Kidney (tissue), 13 donors: ENCODE measurements at regions not wholly inside any gene's neighbourhood (a gene's known extent, or its start where the extent isn't known, plus 50 kb on each side); places are given as distances from the start of the nearest gene placed in this dataset.
A peak's percentile ranks its signal among the peaks of the same experiment; 100 is the strongest.

Source experiments
- DNase-seq, 5 donors: peaks; one replicate each; pipeline ENCODE4 v3.0.0-alpha.2; 2013 to 2020
- FAIRE-seq: peaks from 2 replicates; lab custom pipeline; 2012; peaks lifted over from hg19 to GRCh38; lab: Jason Lieb, UNC
- H3K27ac ChIP-seq, 2 donors: one replicate each; pipeline ENCODE4 v1.7.0; 2013; ENCODE audit warnings: low read depth in 2 of 2, low read length in 2 of 2, inconsistent platforms in 1 of 2
- H3K27me3 ChIP-seq: one replicate; pipeline ENCODE4 v1.7.1; 2013; ENCODE audit warnings: low read length, inconsistent platforms; ENCODE audit not compliant: control insufficient read depth, insufficient read depth
- H3K36me3 ChIP-seq, 3 donors: one replicate each; pipeline versions ENCODE4 v1.7.0 to v1.7.1; 2013; ENCODE audit warnings: low read length in 3 of 3, control low read depth in 1 of 3, inconsistent platforms in 1 of 3; ENCODE audit not compliant: insufficient read depth in 3 of 3, control insufficient read depth in 2 of 3
- H3K4me1 ChIP-seq, 3 donors: one replicate each; pipeline versions ENCODE4 v1.7.0 to v1.7.1; 2013; ENCODE audit warnings: low read length in 3 of 3, inconsistent platforms in 1 of 3, low read depth in 1 of 3; ENCODE audit not compliant: control insufficient read depth in 2 of 3, insufficient read depth in 2 of 3
- H3K4me3 ChIP-seq, 3 donors: one replicate each; pipeline versions ENCODE4 v1.7.0 to v1.8.1; 2013; ENCODE audit warnings: low read length in 3 of 3, control low read depth in 1 of 3, inconsistent platforms in 1 of 3
- H3K9ac ChIP-seq, 3 donors: one replicate each; pipeline versions ENCODE4 v1.7.0 to v1.7.1; 2013; ENCODE audit warnings: low read length in 3 of 3, control low read depth in 1 of 3, inconsistent platforms in 1 of 3
- H3K9me3 ChIP-seq, 3 donors: one replicate each; pipeline versions ENCODE4 v1.7.0 to v1.7.1; 2013; ENCODE audit warnings: low read length in 3 of 3, control low read depth in 1 of 3, inconsistent platforms in 1 of 3; ENCODE audit not compliant: control insufficient read depth in 2 of 3, insufficient read depth in 1 of 3
- CTCF ChIP-seq: IDR thresholded peaks from 3 replicates; pipeline ENCODE4 v1.5.1; 2012; ENCODE audit warnings: mild to moderate bottlenecking, moderate library complexity, borderline replicate concordance; ENCODE audit not compliant: insufficient read depth; ENCODE audit errors: extremely low read depth
- intact Hi-C: fragments of 100-400 bp; cut with DNase I; formaldehyde crosslinking; loops from one replicate; pipeline ENCODE4 v1.11.1; 2022
- donor health status: control.
- donor health status: control.
- donor health status: control.
- donor health status: control.
- donor health status: control.
- donor health status: DM: yes; HTN: yes; CAD: no.
- donor health status: Normal renal cell carcinoma (clear cell type).

GRCh38 chr10:104582966-104583365, 58.1 kb upstream of the SORCS3 start:
- no peak for FAIRE-seq
- H3K27me3 ChIP-seq = no peaks in the 10 kb centered on the region
- no peak overlapping the region for H3K27ac ChIP-seq
- no peak for DNase-seq
- intact Hi-C loops = no loop called here
- peaks cover 0 to 2% (median 0%) of the 10 kb centered on the region in 3 donors for H3K4me1 ChIP-seq
- no peaks in the 10 kb centered on the region for H3K36me3 ChIP-seq
- H3K9me3 ChIP-seq = no peaks in the 10 kb centered on the region
- no peak overlapping the region for H3K9ac ChIP-seq
- no peak overlapping the region for H3K4me3 ChIP-seq
- no peak for TF ChIP-seq CTCF

- H3K27me3 ChIP-seq = no peaks in the 10 kb centered on the region
- no peaks in the 10 kb centered on the region for H3K36me3 ChIP-seq
- FAIRE-seq (no peak), DNase-seq (no peak)
- no peak overlapping the region for H3K4me3 ChIP-seq
- no peaks in the 10 kb centered on the region for H3K9me3 ChIP-seq
- H3K9ac ChIP-seq = no peak overlapping the region
- intact Hi-C loops = no loop called here
- peaks cover 0 to 2% (median 0%) of the 10 kb centered on the region in 3 donors for H3K4me1 ChIP-seq
- no peak overlapping the region for H3K27ac ChIP-seq
- no peak for TF ChIP-seq CTCF
Measured at GRCh38 chr10:104584541-104584940, 56.5 kb upstream of the SORCS3 start.

GRCh38 chr10:104587751-104588150, 53.3 kb upstream of the SORCS3 start:
- no peak overlapping the region for H3K27ac ChIP-seq
- FAIRE-seq (peak; percentile 63), DNase-seq (no peak)
- no peaks in the 10 kb centered on the region for H3K27me3 ChIP-seq
- no peaks in the 10 kb centered on the region for H3K9me3 ChIP-seq
- intact Hi-C loops = no loop called here
- H3K4me3 ChIP-seq = no peak overlapping the region
- no peak overlapping the region for H3K9ac ChIP-seq
- H3K36me3 ChIP-seq = no peaks in the 10 kb centered on the region
- no peaks in the 10 kb centered on the region for H3K4me1 ChIP-seq
- no peak for TF ChIP-seq CTCF

GRCh38 chr10:104589431-104589830, 51.7 kb upstream of the SORCS3 start:
- intact Hi-C loops = no loop called here
- DNase-seq = no peak
- H3K27ac ChIP-seq = no peak overlapping the region
- no peaks in the 10 kb centered on the region for H3K9me3 ChIP-seq
- H3K4me1 ChIP-seq = no peaks in the 10 kb centered on the region
- no peak overlapping the region for H3K4me3 ChIP-seq
- no peaks in the 10 kb centered on the region for H3K36me3 ChIP-seq
- TF ChIP-seq CTCF = no peak
- no peak overlapping the region for H3K9ac ChIP-seq
- no peak for FAIRE-seq
- no peaks in the 10 kb centered on the region for H3K27me3 ChIP-seq
